GM18511 (cell line): ENCODE measurements at regions not wholly inside any gene's neighbourhood (a gene's known extent, or its start where the extent isn't known, plus 50 kb on each side); places are given as distances from the start of the nearest gene placed in this dataset.
"Not testable (repeated sequence)": the region's sequence is repeated elsewhere in the genome, so short reads cannot be mapped to it uniquely, and the experiment has no call there.

Experiments used
- ATAC-seq: cut with Tn5 transposase; IDR thresholded peaks from one replicate; pipeline ENCODE4 v1.9.1; 2021; ENCODE audit warnings: mild to moderate bottlenecking, moderate library complexity; ENCODE audit not compliant: unreplicated experiment

DNA sequence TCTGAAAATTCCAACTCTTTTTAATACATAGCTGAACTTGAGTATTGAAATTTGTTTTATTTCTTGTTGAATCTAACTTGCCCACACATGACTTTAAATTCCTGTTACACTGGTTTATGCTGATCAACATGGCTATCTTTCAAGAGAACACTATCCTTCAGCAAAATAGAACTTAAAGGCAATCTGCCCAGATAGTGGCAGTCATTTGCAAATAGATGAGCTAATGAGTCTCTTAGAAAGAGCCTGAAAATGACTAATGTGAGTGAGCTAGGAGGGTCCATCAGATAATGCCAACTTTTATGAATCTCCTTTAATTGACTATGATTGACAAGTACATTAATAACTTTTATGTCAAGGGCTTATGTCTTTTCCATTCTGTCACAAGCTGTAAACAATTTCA is 1360.8 kb upstream of the C9orf72 start:
- ATAC-seq: no peak

DNA sequence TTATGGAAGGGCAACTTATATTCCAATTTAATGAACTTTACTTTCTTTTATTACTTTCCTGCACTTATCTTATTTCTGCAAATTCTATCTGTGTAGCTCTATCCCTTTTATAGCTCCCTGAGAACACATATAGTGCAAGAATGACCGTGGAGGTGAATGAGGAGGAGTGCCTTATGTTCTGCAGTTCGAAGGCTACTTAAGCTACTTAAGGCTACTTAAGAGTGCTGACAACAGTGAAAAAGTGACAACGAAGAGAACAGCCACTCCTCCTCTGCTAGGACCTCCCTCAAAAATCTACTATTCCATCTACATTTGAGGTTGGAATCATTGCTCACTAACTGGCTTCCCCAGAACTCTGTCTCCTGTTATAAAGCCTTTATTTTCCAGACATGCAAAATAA is 1365.7 kb upstream of the C9orf72 start:
- no peak for ATAC-seq

DNA sequence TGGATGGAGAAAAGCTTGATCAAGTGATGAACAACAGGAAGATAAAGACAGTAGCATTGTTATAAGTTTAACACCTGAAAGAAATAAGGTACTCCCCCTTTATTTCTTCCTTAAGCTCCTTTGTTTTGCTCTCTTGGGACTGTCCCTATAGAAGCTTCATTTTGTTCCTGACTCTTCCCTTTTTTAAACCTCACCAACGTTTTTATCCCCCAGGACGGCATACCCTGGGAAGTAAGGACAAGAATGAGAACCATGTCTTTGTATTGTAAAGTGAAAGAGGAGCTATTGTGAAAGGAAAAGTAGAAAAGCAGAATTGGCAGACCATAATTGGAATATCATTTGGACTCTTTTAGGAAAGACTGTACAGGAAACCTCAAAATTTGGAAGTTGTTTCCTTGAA is 1368.6 kb upstream of the C9orf72 start:
- ATAC-seq: no peak

DNA sequence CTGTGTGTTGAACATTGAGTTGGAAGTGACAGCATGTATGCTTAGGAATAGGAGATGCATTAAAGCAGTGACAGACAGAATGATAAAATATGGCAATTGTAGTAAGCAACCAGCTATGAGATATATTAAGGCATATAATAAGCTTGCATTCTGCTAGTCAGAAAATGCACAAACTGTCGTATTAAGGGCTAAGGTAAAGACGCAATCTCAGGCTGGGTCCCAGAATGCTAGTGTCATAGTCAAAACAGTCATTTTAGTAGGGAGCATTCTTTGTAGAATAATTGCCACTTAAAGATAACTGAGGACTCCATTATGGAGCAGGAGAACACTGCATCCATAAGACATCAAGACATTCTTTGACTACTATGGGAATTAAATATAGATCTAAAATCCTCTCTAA is 1369.7 kb upstream of the C9orf72 start:
- ATAC-seq: no peak

DNA sequence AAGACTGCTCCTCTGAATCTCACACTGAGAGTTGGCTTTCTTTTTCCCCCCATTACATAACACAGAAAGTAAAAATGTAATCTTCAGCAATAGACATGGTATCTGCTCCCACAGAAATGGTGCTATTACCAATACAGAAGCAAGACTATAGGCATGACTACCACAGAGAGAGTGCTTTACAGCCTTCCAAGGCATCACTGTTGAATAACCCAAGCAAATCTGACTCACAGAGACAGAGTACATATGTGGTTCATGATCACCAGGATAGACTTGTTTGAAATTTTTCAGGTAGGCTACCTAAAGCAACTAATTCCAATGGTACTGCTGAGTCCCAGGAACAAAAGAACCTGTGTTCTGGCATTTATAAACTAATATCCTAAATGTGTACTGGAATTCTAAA is 1373.4 kb upstream of the C9orf72 start:
- ATAC-seq: no peak

DNA sequence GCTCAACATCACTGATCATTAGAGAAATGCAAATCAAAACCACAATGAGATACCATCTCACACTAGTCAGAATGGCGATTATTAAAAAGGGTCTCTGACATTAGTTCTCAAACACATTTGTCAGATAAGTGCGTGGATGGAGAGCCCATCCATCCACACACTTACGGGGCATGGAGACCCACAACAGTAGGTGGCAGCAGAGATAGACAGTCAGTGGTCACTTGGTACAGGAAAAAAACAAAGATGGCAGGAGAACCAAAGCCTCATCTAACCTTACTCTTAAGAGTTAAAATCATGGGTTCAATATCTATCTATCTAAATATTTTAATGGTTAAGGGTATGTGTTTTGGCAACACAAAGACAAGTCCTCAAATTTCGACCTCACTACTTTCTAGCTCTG is 1378.7 kb upstream of the C9orf72 start:
- no peak for ATAC-seq

DNA sequence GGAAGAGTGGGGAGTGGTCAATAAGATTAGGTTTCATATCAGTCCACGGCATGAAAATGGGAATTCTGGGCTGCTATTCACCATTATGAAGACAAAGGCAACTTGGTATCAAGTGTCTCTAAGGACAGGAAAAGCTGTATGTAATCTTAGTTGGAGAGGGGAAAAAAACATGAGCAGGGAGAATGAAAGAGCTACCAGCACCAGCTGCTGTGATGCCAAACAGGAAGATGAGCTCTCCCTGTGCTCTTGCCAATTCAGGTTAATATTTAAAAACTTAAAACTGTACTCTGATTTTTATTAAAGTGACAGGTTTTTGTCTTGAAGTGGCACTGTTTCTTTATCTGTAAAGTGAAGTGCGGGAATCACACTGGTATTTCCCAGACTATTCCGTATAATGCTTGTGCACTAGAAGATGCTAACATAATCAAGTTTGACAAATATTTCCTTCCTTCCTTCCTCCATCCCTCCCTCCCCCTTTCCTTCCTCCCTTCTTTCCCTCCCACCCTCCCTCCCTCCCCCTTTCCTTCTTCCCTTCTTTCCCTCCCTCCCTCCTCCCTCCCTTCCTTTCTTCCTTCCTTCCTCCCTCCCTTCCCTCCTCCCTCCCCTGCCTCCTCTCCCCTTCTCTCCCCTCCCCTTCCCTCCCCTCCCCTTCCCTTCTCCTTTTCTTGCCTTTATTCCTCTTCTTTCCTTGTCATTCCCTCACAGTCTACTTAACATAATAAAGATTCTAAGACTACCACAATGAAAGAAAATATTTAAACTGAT is 1383.0 kb upstream of the C9orf72 start:
- ATAC-seq: no peak

DNA sequence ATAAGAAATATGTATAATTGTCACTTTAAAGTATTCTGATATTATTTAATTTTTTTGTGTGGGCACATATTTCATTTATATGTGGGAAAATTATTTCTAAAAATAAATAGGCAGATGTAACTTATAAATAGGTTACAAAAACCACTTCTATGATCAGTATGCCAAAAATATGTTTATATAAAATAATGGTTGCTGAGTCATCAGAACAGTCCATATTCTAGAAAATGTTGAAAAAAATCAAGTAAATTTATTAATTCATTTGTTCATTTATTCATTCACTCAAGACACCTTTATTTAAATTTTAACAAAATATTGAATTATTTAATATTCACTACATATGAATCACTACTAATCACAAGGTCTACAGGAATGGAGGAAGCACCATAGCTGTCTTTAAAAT is 1387.3 kb upstream of the C9orf72 start:
- ATAC-seq: no peak

DNA sequence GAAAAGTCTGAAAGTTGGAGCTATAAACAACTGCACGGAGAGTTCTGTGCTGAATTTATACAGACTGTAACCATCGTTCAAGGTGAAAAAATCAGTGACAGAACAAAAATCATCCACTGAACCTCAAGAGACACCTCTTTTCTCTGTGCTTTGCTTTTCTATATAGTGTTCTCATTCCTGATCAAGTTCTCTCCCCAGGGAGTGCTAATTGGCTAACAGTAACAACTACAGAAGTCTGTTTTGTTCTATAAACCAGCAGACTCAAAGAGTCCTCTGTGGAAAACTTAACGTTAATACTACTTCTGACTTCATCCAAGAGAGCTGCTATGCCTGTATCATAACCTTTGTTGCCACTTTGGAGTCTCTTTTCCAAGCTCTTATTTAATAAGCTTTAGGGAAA is 1388.3 kb upstream of the C9orf72 start:
- no peak for ATAC-seq

DNA sequence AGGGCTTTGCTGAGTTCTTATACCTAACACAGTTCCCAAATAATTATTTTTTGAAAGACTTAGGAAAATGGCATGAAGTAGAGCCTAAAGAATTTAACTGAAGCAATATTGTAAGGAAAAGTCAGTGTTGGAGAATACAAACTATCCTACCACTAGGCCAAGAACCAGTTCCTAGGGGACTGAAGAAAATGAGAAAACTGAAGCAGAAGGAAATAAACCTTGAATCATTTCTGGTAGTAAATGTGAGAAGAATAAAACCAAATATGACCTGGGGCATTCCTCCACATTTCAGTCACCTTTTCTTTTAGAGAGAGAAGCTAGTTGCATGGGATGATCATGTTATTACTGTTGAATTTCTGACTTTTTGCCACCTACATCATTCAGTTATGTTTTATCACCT is 1393.9 kb upstream of the C9orf72 start:
- ATAC-seq: no peak

DNA sequence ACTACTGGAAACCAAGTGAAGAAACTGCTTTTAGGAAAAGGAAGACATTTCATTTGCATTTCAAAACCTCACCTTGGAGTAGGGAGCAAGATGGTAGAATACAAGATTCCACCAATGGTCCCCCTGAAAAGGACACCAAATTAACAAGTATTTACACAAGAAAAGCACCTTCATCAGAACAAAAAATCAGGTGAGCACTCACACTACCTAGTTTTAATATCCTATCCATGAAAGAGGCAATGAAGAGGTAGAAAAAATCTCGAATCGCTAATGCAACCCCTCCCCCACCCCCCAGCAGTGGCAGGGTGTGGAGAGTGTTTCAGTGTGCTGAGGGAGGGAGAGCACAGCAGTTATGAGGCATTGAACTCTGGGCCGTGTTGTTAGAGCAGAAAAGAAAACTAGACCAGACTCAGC is 1397.0 kb upstream of the C9orf72 start:
- no peak for ATAC-seq

DNA sequence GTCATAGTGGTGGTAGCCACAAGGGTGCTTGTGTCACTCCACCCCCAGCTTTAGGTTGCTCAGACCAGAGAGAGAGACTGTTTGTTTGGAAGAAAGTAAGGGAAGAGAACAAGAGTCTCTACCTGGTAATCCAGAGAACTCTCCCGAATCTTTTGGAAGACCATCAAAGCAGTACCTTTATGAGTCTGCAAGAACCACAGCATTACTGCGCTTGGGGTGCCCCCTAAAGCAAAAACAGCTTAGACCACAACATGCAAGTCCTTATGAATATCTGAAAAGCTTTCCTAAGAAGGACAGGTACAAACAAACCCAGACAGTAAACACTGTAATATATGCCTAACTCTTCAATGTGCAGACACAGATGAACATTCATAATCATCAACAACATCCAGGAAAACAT is 1398.6 kb upstream of the C9orf72 start:
- no peak for ATAC-seq

DNA sequence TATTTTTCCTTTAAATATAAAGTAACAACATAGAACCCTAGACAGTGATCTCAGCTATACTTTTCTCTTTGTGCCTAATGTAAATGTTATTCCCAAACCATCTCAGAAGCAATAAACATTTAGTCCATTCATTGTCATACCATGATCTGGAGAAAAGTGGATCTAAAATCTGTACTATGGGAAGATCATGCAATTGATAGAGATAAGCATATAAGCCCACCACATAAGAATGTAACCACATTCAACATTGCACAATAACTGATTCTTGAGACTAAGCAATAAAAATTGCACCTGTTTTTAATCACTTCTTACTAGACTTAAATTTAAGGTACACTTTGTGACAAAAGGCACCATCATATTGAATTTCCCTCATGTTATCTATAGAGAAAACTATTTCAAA is 1403.0 kb upstream of the C9orf72 start:
- ATAC-seq: no peak

DNA sequence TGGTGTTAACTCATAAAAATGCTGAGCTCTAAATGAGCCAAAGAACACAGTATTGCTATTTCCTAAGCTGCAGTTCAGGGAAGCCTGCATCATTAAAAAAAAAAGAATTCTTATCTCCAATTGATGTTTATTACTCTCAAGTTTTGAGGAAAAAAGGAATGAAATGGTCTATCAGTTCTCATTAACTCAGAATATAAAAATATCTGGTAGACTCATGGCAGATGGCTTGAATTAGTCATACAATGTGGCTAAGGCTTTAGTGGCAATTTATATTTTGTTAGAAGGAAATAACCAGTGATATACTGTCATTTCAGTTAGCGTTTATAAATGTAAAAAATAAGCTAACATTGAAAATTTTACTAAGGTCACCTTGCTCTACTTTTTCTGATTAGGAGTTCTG is 1403.4 kb upstream of the C9orf72 start:
- ATAC-seq: no peak

DNA sequence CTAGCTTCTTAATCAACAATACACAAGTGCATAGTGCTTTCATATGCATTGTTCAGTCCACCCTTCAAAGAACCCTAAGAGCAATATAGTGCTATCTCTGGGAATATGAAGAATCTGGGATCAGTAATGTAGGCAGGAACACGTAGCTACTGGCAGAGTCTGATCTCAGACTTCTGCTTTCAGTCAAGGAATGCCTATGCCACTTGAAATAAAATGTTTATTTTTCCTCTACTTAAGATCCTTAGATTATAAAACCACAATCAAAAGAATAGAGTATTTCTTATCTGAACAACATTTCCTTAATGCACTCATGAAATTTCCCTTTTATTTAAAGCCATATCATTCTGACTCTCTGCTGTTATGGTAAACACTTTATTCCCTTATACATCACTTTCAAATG is 1407.8 kb upstream of the C9orf72 start:
- no peak for ATAC-seq

DNA sequence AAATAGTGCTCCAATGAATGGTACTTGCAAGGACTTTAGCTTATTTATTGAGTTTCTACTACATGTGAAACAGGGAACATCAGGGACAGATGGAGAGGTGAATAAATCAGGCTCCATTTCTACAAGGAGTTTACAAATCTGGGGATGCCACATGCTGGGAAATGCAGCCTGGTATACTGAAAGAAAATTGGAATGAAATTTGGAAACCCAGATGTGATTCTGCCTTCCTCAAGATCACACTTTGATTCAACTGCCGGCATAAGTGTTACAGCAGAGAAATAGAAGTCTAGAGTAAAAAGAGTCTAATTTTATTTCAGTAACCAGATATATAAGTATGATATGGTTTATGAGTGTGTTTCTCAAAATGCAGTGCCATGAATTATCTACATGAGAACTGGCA is 1408.4 kb upstream of the C9orf72 start:
- ATAC-seq: no peak

DNA sequence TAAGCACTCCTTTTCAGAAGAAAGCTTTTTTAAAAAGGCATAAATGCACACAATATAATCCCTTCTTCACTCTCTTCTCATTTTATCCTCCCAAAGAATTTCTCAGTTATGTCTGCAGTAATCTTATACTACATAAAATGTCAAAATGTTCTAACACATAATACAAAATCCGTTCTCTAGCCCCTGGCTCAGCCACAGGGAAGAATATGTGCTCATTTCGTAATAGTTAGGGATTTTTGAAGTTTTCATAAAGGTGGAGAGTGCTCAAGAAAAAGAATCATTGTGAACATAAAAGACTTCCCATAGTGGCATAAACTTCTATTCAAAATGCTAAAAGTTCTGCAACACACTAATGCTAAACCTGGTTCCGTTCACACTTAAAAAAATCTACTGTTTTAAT is 1410.7 kb upstream of the C9orf72 start:
- ATAC-seq: no peak

DNA sequence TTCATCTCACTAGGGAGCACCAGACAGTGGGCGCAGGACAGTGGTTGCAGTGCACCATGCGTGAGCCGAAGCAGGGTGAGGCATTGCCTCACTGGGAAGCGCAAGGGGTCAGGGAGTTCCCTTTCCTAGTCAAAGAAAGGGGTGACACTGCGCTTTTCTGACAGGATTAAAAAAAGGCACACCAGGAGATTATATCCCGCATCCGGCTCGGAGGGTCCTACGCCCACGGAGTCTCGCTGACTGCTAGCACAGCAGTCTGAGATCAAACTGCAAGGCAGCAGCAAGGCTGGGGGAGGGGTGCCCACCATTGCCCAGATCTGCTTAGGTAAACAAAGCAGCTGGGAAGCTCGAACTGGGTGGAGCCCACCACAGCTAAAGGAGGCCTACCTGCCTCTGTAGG is 1416.7 kb upstream of the C9orf72 start:
- ATAC-seq: not testable (repeated sequence)

DNA sequence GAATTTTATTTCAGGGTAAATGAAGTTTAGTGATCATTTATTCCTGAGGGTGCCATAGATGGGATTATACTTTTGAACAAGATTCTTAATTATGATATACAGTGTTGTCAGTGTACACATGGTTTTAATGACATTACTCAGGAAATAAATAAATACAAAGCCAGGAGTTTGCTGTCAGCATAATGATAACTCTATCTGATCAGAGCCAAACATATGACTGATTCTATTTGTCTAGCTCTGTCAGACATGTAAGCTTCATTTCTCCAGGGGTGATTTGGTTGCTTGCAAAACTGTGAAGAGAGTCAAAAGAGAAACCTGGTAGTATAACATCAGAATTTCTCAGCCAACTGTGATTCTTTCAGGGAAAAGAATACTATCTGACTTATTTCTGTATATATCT is 1425.8 kb upstream of the C9orf72 start:
- no peak for ATAC-seq

DNA sequence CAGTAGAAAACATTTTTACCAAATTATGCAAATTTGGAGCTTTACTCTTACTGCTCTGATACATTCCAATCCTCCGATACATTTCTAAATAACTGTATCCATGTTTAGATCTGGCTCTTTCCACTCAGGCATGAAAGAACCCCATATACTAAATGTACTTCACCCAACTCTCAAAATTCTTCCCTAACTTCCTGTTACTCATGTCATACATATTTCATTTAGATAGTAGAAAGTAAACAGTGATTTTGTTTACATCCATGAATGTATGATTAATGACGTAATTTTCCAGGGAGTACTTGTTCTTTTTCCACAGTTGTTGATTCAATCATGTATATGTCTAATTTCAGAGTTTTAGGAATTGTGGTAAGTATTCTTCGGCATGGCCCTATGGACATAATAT is 1426.5 kb upstream of the C9orf72 start:
- no peak for ATAC-seq

DNA sequence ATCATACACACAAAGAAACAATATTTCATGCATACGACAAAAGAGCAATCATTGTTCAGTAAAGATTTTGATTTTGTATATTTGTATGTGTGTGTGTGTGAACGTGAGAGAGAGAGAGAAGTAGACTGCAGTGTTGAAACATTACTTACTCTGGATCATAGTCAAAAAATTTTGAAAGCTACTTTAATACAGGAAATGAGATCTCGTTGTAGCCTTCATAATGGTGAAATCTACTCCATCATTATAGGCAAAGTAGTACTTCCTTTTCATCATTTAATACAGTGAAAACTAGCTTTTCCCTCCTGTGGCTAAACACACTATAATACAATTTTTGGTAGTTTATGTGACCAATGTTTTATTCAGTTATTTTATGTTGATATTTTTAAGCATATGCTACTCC is 1427.7 kb upstream of the C9orf72 start:
- ATAC-seq: no peak

DNA sequence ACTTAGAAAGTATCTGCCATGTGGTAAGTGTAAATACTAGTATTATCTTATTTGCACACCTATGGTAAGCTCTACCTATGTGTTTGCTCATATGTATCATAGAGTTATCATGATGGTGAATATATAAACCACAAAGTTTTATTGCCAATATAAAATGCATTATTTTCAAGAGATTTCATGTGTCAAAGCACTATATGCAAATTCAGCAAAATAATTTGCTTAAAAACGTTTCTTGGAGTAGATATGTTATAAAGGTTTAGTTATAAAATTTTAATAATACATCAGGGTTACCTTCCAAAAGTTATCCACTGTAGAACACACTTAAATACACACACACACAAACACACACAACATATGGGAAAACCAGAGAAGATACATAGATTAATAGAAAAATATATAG is 1431.7 kb upstream of the C9orf72 start:
- no peak for ATAC-seq

DNA sequence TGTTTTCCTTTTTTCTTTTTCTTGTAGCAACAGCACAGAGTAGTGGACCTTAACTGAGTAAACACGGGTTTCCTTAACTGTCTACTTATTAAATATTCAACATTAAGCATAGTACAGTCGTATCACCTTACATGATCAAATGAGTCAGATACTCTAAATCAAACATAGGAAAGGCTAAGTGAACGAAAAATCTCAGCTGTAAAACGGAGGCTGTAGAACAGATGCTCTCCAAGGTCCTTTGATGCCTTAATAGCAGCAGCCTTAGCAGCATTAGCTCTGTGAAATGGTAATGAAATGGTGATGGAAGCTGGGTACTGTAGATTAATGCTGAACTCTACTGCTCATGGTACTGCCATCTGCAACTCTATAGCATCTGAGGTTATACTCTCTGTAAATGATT is 1433.3 kb upstream of the C9orf72 start:
- ATAC-seq: no peak
